Fibroblast of skin of left biceps (primary cell): ENCODE measurements at regions not wholly inside any gene's neighbourhood (a gene's known extent, or its start where the extent isn't known, plus 50 kb on each side); places are given as distances from the start of the nearest gene placed in this dataset.

Experiments
- DNase-seq, 2 experiments: peaks; one replicate each; pipeline ENCODE4 v3.0.0-alpha.2; 2013; ENCODE audit warnings: low read depth in 2 of 2

DNA sequence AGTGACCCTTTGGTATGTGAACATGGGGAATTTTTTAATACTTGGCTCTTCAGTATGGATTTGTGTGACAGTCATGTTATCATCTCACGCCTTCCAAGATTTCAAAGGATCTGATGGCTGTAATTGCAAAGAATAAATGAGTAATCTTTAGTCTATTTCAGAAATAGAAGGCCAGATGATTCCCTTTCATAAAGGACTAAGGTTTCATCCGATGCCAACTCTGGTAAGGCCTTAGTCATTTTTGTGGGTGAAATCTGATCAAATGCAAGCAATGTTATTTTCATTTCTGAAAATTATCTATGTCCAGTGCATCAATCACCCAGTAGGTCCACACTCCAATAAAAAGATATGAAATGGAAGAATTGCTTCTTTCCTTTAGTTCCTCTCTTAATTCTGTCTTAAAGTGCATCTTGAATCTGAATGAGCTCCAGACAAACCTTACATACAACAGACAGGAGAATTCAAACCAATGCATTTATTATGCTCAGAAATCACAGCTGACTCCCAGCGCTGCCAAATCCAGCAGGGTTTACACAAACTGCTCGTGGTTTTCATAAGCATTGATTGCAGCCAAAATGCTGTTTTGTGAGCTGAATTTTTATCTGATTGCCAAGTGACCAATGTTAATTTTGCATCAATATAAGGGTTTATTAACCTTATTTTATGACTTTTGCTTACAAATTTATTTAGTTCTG lies 565.2 kb upstream of the MARCKS start:
- no peak for DNase-seq

DNA sequence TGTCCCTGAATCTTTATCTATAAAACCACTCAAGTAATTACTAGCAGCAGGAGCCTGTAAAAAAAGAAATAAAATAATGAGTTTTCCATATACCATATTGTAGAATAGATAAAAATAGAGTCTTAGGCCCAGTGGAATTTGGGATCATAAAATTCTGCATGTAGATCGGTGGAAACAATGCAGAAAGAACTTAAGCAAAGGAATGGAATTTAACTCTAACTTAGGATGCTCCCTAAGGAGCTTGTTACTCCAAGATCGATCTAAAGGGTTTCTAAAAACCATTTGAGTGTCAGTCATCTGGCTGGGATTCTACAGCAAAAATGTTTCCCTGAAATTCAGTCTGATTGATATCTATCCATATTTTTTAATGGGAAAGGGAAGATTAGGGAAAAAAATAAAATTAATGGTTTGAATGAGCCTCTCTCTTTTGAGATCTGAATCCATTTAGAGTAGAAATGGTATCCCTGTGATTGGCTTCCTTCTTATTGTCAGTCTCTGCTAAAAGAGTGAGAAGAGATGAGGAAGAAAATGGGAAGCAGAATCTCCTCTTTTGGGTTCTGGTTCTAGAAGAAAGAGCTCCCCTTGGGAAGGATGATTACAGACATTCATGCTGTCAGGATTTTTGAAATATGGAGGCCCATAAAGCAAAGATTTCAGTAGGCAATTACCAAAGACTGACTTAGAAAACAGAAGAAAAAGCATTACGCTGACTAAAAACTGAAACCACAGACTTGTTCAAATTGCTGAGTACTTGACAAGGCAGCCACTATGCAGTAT lies 564.3 kb upstream of the MARCKS start:
- DNase-seq: no peak

DNA sequence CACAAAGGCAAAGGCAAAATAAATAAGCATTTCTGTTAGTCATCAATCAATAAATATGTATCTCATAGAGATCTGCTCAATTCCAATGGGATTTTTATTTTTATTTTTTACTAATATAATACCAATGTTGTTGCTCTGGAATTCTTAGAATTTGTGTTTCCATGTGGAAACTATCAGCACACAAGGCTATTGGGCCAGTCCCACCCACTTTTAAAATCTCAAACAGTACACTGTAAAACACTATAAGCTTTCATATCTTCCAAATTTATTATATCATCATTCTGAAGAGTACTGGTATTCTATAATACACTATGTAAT lies 563.8 kb upstream of the MARCKS start:
- DNase-seq: no peak

DNA sequence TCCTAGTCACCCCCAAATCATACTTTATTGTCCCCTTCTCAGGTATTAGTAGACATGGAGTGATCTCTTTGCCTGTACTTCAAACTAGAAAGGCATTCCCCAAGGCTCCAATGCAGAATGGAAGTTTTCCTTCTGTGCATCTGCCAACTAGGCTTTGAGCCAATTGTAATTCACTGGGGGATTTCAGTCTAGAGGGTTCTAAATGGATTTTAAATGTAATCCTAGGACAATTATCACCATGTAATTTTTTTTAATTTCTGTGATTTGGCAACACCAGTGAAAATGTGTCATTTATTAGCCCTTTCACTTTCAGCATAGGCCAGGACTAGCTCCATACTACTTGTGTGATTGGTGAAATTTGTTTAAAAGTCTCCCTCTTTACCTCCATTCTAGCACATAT lies 557.6 kb upstream of the MARCKS start:
- no peak for DNase-seq

DNA sequence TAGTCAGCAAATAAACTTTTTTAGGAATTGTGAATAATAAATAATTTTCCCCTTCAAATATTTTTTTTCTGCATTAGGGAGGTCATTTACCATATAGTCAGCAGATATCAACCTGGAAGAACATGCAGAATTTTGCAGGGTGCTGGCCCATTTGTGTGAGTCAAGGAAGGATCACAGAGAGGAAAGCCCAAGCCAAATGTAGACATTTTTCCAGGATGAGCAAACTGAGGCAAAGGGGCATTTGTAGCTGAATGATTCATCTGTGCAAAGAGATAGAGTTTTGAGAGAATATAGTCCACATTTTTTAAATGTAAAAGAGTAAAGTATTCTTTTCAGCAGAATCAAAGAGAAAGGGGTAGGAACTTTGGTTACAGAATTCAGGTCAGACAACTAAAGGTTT lies 555.5 kb upstream of the MARCKS start:
- no peak for DNase-seq

DNA sequence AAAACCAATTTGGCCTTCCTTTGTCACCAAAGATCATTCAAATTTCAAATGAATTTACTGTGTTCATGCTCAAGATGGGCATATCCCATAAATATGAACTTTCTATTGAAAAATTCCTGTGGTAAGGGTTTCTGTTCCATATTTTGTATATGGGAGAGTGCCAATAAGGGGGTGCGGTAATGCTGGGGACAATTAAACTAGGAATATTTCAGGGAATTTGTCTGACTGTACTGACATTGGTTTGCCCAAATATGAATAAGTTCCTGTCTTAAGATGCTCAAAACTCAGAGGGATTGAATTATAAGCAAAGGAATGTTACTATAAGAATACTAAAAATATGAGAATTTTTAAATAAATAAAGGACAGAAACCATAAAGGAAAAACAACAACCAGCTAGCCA lies 553.0 kb upstream of the MARCKS start:
- DNase-seq: no peak

DNA sequence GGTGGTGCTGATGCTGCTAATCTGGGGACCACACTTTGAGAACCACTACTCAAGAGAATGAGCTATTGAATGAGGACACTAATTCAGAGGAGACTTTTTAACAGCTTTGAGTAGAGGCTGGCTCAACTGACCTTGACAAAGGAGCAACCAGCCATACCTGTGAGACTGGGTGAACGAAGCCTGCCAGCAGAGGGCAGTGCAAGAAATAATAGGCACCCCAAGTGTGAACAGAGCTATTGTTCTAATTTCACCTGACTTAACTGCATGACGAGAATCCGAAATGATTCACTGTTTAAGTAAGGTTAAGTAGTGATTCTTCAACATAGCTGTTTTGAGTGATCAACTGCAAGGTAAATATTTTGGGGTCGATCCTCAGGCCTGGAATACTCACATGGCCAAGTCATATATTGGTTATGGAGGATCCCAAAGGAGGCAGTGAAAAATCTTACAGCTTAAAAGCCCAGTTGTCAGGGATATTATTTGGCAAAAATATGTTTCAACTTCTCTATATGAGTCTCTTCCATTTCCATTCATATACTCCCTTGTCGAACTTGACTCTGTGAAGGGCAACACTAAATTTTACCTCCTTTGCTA lies 550.5 kb upstream of the MARCKS start:
- no peak for DNase-seq

DNA sequence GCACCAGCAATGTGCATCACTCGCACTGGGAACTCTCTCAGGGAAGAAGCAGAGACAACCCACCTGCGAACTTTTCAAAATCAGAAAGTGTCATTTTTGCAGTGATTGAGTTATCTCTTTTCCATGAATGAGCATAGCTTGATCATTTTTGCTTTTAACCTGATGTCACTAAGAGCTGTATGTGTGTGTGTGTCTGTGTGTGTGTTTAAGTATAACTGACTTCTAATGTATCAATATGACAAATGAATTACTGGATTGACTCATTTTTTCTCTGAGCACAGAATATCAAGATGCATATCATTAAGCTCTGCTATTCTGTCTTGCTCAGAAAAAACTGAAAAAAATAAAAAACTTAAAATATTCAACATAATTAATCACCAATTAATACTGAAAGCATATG lies 548.9 kb upstream of the MARCKS start:
- no peak for DNase-seq

DNA sequence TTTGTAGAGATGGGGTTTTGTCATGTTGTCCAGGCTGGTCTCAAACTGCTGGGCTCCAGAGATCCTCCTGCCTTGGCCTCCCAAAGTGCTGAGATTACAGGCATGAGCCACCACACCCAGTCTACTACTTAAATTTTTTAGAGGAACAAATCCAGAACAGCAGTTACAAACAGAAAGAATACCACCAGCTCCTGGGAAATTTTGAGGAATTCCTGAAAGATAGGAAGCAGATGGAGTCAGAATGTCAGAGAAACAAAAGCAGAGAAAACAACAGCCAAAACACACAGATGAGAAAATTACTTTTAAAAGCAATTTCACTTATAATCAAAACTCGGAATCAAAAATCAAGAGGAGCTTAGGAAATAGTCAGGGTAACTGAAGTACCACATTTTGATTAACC lies 543.3 kb upstream of the MARCKS start:
- no peak for DNase-seq

DNA sequence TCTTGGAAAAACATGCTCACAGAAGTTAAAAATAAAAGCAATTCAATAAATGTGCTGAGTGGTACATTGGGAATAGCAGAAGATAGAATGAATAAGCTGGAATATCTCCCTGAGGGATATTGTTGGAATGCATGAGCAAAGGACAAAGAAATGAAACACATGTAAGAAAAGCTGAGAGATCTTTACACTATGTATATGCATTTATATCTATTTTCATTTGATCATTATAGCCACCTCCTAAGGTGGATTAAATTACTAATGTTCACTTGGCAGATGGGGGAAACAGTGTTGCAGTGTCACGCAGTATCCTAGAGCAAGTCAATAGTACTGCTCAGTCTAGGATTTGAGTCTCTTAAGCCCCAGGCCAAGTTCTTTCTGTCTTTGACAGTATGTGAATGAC lies 542.0 kb upstream of the MARCKS start:
- no peak for DNase-seq

DNA sequence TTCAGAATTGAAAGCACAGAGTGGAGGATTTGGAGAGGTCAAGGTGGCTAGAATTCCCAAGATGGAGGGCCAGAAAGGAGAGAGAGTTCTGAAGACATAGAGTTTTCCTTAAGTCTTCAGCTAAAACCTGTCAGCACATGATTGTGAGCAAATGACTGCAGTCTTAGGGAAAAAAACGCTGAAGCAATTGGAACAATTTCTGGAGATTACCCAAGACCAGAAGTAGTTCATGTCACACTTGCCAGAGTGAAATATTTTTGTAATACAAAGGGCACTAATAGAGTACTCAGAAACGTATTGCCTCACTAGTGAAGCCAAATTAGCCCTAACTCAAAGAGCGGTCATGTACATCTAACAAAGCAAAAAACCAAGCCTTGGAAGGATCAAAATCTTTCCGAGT lies 541.3 kb upstream of the MARCKS start:
- DNase-seq: no peak

DNA sequence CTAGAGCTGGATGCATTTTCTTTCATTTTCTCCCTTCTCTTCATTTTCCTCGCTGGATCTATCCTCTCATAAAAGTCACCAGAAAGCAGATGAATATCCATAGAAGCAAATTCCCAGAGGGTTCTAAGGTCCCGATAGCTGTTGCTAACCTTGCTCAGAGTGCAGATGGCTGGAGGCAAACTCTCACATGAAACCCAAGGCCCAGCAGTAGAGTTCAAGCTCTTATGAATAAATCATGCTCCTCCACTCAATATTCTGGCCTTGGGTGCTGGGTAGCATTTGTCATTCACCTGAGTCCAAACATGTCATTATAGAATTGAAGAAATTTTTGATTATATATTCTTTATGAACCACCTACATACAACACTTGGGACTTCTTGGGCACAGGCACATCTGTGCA lies 539.7 kb upstream of the MARCKS start:
- DNase-seq: no peak

DNA sequence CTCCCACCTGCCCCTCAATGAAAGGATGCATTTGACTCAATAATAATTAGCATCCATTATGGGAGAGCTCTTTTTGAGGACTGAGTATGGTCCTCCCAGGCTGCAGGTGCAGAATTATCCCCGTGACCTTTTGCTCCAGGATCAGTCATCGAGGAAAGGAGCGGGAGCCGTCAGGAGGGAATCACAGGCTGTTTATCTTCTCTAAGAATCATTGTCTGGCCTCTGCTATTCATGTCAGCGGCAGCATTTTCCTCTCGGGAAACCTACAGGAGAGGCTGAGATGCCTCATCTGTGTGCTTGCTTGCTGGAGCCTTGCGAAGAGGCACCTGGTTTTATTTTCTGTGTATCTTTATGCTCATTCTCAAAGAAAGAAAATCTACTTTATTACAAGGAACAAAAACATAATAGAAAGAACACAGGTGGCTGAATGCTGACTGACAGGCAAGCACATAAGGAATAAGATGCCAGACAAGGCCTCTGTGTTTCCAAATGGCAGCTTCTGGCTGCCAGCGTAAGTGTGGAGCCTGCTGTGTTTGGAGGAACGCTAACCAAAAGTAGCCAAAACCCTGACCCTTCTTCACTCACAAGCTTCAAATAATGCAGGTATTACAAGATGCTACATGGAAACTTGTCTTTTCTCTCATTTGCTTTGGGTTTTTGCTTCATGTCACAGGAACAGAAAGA lies 539.1 kb upstream of the MARCKS start:
- DNase-seq: no peak

DNA sequence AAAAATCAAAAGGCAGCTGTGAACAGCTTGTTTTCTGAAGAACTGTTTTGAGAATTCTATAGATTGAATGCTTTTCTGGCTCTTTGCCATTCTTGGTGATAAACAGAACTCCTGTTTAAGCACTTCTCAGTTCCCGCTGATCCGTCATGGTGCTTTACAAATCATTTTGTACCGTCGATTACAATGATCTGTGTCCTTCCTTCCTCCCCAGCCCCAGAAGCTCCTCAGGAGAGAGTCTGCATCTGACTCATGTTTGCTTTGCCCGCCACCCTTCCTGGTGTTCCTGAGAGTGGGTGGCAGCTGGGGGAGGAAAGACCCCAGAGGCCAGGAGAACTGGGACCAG lies 538.6 kb upstream of the MARCKS start:
- DNase-seq: no peak

DNA sequence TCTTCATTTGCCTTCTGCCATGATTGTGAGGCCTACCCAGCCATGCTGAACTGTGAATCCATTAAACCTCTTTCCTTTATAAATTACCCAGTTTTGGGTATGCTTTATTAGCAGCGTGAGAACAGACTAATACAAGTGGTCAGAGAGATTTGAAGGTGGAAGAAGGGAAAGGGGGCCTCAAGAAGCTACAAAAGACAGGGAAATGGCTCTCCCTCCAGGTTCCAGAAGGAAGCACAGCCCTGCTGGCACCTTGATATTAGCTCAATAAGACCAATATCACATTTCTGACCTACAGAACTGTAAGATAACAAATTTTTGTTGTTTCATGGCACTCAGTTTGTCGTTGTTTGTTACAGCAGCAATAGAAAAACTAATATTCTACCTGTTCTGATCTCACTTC lies 536.5 kb upstream of the MARCKS start:
- DNase-seq: no peak

DNA sequence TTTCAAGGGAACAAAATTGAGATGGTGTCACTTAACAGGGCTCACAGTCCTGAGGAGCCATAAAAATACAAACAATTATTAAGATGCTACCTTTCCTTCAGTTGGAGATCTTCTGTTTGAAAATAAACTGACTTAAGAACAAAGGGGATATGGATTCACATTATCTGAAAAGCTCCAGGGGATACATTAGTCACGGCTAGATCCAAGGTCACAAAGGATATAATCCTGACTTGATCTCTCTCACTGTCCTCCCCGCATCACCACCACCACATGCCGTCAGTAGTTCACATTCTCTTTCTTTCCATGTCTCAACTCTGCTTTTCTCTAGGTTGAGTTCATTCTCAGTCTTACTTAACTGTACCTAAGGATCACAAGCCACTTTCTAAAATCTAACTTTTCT lies 530.4 kb upstream of the MARCKS start:
- DNase-seq: no peak

DNA sequence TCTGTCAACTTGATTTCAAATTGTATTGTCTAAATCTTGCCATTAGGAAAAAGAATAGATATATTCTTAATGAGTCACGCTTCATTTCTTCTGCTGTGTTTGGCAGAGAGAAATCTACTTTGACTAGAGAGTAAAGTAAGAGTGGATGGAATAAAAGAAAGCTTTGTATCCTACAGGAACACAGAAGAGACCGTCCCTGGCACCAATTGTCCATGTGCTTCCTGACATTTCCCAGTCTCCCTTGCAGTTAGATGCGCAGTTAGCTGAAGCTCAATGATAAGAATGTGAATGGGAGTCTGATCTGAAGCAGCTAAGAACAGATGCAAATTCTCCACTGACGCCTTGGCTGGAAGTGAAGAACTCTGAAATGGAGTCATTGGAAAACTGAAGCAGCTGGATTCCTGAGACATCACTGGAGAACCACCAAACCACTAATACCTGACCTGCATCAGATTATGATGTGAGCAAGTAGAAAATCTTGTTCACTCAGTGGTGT lies 528.2 kb upstream of the MARCKS start:
- DNase-seq: peak; percentile 55 to 57

DNA sequence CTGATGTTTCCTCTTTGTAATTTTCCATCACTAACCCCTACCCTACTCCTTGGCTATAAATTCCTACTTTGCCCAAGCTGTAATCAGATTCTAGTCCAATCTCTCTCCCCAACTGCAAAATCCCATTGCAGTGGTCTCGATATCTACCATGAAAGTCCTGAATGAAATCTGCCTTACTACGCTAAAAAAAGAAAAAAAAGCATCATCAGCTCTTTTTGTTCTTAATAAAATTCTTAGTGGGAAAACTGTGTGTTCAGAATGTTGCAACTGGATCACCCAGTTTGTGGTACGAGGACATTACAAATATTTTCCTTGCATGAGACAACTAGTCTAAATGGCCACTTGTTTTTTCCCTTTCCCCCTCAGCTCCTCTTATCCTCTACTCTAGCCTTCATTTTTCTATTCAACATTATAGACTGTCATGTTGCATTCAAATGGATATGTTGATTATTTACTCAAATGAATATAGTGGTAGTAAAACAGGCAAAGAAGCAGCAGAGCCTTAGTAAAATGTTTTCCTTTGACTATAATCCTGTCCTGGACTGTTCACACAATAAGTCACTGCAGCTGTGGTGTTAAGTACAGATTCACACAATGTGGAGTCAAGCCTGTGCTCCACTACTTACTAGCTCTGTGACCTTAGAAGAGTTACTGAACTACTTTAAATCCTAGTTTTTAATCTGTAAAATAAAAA lies 527.1 kb upstream of the MARCKS start:
- DNase-seq: no peak

DNA sequence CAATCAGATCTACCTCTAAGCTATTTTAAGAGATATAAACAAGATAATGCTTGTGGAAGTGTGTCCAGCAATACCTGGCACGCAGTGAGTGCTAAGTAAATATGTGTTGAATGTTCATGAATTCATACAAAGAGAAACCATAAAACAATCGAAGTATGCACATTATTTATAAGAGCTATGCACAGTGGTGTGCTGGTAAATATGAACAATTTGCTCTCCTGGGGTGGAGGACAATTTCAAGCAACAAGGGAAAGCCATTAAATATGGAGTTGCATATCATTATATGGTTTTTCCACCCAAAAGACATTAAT lies 526.6 kb upstream of the MARCKS start:
- no peak for DNase-seq

DNA sequence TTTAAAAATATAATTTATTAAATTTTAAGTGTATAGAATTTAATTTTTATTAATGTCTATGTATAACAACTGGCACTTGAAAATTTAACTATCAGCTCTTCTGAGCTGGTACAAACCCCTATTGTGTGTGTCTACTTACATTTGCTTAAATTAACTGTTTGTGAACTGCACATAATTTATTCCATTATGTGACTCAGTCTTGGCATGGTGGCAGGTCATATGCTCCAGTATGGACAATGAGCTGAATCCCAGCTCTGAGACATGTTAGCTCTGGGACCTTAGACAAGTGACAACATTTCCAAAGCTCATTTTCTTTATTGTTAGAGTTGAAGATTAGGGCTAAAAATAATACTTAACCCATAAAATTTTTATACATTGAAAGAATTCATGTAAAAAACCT lies 526.1 kb upstream of the MARCKS start:
- no peak for DNase-seq

DNA sequence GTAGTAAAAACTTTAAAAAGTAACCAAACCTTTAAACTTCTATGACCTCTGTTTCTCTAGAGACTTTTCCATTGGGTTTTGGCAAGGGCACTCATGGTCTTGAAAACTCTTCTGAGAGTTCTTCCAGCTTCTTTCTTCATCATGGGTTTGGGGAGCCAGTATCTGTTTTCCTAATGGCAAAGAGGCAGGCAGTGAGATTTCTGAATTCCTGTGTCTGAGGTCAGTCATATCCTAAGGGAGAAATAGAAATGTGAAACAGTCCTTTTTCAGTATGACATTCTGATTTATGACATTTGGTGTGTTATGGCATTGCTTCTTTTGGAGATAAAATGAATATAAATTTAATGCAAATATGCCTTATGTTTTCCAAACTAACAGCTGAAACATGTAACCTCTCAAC lies 518.5 kb upstream of the MARCKS start:
- peak in 1 of 2 experiments; percentile 65 for DNase-seq

DNA sequence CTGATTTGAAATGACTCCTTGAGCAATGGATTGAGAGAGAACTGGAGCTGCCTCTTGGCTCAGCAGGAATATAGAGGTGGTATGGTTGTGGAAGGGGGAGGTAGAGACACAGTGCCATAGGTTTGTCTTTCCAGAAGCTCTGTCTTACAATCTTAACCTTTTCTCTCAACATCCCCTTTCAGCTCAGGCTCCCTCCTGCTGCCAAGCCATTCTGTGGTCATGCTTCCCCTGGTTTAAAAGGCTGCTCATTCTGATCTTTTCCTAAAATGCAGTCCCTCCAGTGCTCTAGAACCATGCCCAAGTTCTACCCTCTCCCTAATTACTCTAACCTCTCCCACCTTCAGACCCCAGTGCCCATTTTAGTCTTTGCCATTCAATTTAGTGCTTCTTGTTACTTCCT lies 517.9 kb upstream of the MARCKS start:
- DNase-seq: no peak
